CD4-positive, CD25-positive, alpha-beta regulatory T cell (primary cell): ENCODE measurements at regions not wholly inside any gene's neighbourhood (a gene's known extent, or its start where the extent isn't known, plus 50 kb on each side); places are given as distances from the start of the nearest gene placed in this dataset.

Experiments
- ATAC-seq, 2 donors: fragments of 150-1000 bp; cut with Tn5 transposase; one replicate each; pipeline ENCODE4 v1.10.0; 2021; ENCODE audit warnings: low read depth in 2 of 2, moderate number of reproducible peaks in 2 of 2, moderate library complexity in 1 of 2
- DNase-seq, 3 donors: peaks; one replicate each; pipeline versions ENCODE4 v3.0.0 to v3.0.0-alpha.2; 2012 to 2022; ENCODE audit warnings: mixed read lengths in 1 of 3
- H3K27ac ChIP-seq: one replicate; pipeline ENCODE4 v1.7.0; 2013; ENCODE audit warnings: mild to moderate bottlenecking, low read length; ENCODE audit not compliant: insufficient read depth, poor library complexity, severe bottlenecking
- H3K27me3 ChIP-seq: one replicate; pipeline ENCODE4 v1.7.0; 2013; ENCODE audit warnings: low read length; ENCODE audit not compliant: control insufficient read depth, insufficient read depth
- H3K36me3 ChIP-seq: one replicate; pipeline ENCODE4 v1.7.0; 2013; ENCODE audit warnings: mild to moderate bottlenecking, low read length, moderate library complexity; ENCODE audit not compliant: control insufficient read depth, insufficient read depth
- H3K4me1 ChIP-seq: 2 replicates; pipeline ENCODE4 v1.7.0; 2013; ENCODE audit warnings: mild to moderate bottlenecking, low read length; ENCODE audit not compliant: insufficient read depth, control insufficient read depth, poor library complexity, severe bottlenecking
- H3K4me3 ChIP-seq: one replicate; pipeline ENCODE4 v1.7.0; 2013; ENCODE audit warnings: low read depth, mild to moderate bottlenecking, low read length, moderate library complexity
- H3K9me3 ChIP-seq, 2 experiments: 1 replicate in 1 of 2; 2 replicates in 1 of 2; pipeline ENCODE4 v1.7.0; 2013; ENCODE audit warnings: low read length in 2 of 2, mild to moderate bottlenecking in 1 of 2, moderate library complexity in 1 of 2; ENCODE audit not compliant: control insufficient read depth in 2 of 2
- H3K27ac Mint-ChIP-seq, 3 donors: one replicate each; pipeline ENCODE4 v1.8.0; 2020 to 2022; ENCODE audit warnings: mild to moderate bottlenecking in 3 of 3, mixed read lengths in 3 of 3, moderate library complexity in 2 of 3
- H3K27me3 Mint-ChIP-seq: one replicate; pipeline ENCODE4 v1.8.0; 2022; ENCODE audit warnings: mild to moderate bottlenecking, mixed read lengths
- H3K36me3 Mint-ChIP-seq: one replicate; pipeline ENCODE4 v1.8.0; 2020; ENCODE audit warnings: mixed read lengths
- H3K4me1 Mint-ChIP-seq, 4 donors: one replicate each; pipeline ENCODE4 v1.8.0; 2020 to 2022; ENCODE audit warnings: mixed read lengths in 4 of 4, mild to moderate bottlenecking in 1 of 4
- H3K4me3 Mint-ChIP-seq, 4 donors: one replicate each; pipeline ENCODE4 v1.8.0; 2020 to 2022; ENCODE audit warnings: mild to moderate bottlenecking in 4 of 4, mixed read lengths in 4 of 4, moderate library complexity in 3 of 4
- H3K9me3 Mint-ChIP-seq, 7 donors: one replicate each; pipeline ENCODE4 v1.8.0; 2020 to 2022; ENCODE audit warnings: mixed read lengths in 7 of 7, mild to moderate bottlenecking in 3 of 7, moderate library complexity in 2 of 7

- DNase-seq (no peak), ATAC-seq (no peak)
- Mint-ChIP-seq H3K27me3 (no peaks in the 10 kb centered on the region), H3K9me3 (peaks cover 0 to 8% (median 2%) of the 10 kb centered on the region in 7 donors), H3K4me1 (peaks cover 0 to 4% (median 0%) of the 10 kb centered on the region in 4 donors), H3K36me3 (no peaks in the 10 kb centered on the region), H3K4me3 (no peak overlapping the region), H3K27ac (no peak overlapping the region)
- Histone ChIP-seq H3K4me1 (no peaks in the 10 kb centered on the region), H3K4me3 (no peak overlapping the region), H3K9me3 (no peaks in the 10 kb centered on the region), H3K36me3 (no peaks in the 10 kb centered on the region), H3K27me3 (no peaks in the 10 kb centered on the region), H3K27ac (no peak overlapping the region)
These were observed 89.0 kb upstream of the PHYHIPL start for GRCh38 chr10:59087486-59087885.

DNA sequence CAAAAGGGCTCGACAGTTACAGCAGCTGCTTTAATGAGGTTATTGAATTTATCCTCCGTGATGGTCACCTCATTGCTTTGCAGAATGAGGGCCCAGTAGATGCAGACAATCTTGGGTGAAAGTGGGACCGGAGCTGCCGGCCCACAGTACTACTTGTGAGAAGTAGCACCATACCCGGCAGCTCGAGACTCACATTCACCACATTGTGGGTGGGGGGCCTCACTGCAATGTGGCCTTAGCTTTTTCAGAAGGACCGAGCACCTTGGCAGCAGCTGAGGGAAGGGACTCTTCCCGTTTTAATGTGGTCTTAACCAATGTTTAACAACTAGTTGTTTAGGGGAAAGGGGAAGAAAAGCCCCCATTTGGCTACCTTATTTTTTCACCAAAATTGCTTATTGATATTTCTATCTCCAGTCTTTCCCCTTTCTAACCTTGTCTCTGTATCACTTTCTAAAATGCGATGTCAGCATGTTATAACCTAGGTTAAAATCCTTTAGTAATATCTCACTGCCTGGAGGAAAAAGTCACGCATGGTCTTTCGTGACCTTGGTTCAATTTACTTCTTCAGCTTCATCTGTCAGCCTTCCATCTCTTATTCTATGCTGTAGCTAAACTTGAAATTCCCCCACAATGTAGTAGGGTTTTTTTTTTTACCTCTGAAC lies 87.4 kb upstream of the PHYHIPL start:
- ATAC-seq (no peak), DNase-seq (no peak)
- Mint-ChIP-seq H3K9me3 (peaks cover 0 to 8% (median 2%) of the 10 kb centered on the region in 7 donors), H3K4me1 (peaks cover 0 to 4% (median 0%) of the 10 kb centered on the region in 4 donors), H3K27me3 (no peaks in the 10 kb centered on the region), H3K4me3 (no peak overlapping the region), H3K36me3 (no peaks in the 10 kb centered on the region), H3K27ac (no peak overlapping the region)
- no peaks in the 10 kb centered on the region for H3K9me3 ChIP-seq
- no peak overlapping the region for H3K27ac ChIP-seq
- no peaks in the 10 kb centered on the region for H3K4me1 ChIP-seq
- no peaks in the 10 kb centered on the region for H3K36me3 ChIP-seq
- H3K27me3 ChIP-seq: no peaks in the 10 kb centered on the region
- H3K4me3 ChIP-seq: no peak overlapping the region

GRCh38 chr10:59090817-59091622 lies 85.4 kb upstream of the PHYHIPL start:
- no peak for DNase-seq
- no peak overlapping the region for H3K4me3 Mint-ChIP-seq
- no peaks in the 10 kb centered on the region for H3K36me3 ChIP-seq
- no peaks in the 10 kb centered on the region for H3K36me3 Mint-ChIP-seq
- H3K27ac Mint-ChIP-seq: no peak overlapping the region
- peaks cover 0 to 8% (median 2%) of the 10 kb centered on the region in 7 donors for H3K9me3 Mint-ChIP-seq
- H3K4me1 ChIP-seq: no peaks in the 10 kb centered on the region
- no peaks in the 10 kb centered on the region for H3K9me3 ChIP-seq
- no peak for ATAC-seq
- no peak overlapping the region for H3K4me3 ChIP-seq
- no peaks in the 10 kb centered on the region for H3K27me3 ChIP-seq
- no peak overlapping the region for H3K27ac ChIP-seq
- H3K4me1 Mint-ChIP-seq: peaks cover 0 to 4% (median 0%) of the 10 kb centered on the region in 4 donors
- no peaks in the 10 kb centered on the region for H3K27me3 Mint-ChIP-seq

- Histone ChIP-seq H3K4me3 (no peak overlapping the region), H3K27ac (no peak overlapping the region), H3K4me1 (no peaks in the 10 kb centered on the region), H3K9me3 (no peaks in the 10 kb centered on the region), H3K36me3 (no peaks in the 10 kb centered on the region), H3K27me3 (no peaks in the 10 kb centered on the region)
- Mint-ChIP-seq H3K9me3 (peaks cover 0 to 3% (median 0%) of the 10 kb centered on the region in 7 donors), H3K27me3 (no peaks in the 10 kb centered on the region), H3K36me3 (no peaks in the 10 kb centered on the region), H3K27ac (no peak overlapping the region), H3K4me3 (no peak overlapping the region), H3K4me1 (peaks cover 0 to 4% (median 0%) of the 10 kb centered on the region in 4 donors)
- DNase-seq: no peak
- no peak for ATAC-seq
These were observed 83.0 kb upstream of the PHYHIPL start for GRCh38 chr10:59093461-59093860.

- no peaks in the 10 kb centered on the region for H3K27me3 ChIP-seq
- no peak overlapping the region for H3K27ac ChIP-seq
- no peaks in the 10 kb centered on the region for H3K4me1 ChIP-seq
- Mint-ChIP-seq H3K4me3 (no peak overlapping the region), H3K4me1 (no peaks in the 10 kb centered on the region), H3K27ac (no peak overlapping the region), H3K27me3 (no peaks in the 10 kb centered on the region), H3K9me3 (peaks cover 0 to 6% (median 0%) of the 10 kb centered on the region in 7 donors), H3K36me3 (no peaks in the 10 kb centered on the region)
- no peaks in the 10 kb centered on the region for H3K9me3 ChIP-seq
- no peaks in the 10 kb centered on the region for H3K36me3 ChIP-seq
- no peak for ATAC-seq
- DNase-seq: no peak
- no peak overlapping the region for H3K4me3 ChIP-seq
These were observed 79.8 kb upstream of the PHYHIPL start for GRCh38 chr10:59096631-59097030.

- DNase-seq (no peak), ATAC-seq (no peak)
- H3K27me3 ChIP-seq: no peaks in the 10 kb centered on the region
- Mint-ChIP-seq H3K36me3 (no peaks in the 10 kb centered on the region), H3K4me3 (no peak overlapping the region), H3K4me1 (no peaks in the 10 kb centered on the region), H3K9me3 (peaks cover 0 to 6% (median 0%) of the 10 kb centered on the region in 7 donors), H3K27me3 (no peaks in the 10 kb centered on the region), H3K27ac (no peak overlapping the region)
- H3K9me3 ChIP-seq: no peaks in the 10 kb centered on the region
- no peaks in the 10 kb centered on the region for H3K4me1 ChIP-seq
- no peak overlapping the region for H3K4me3 ChIP-seq
- H3K36me3 ChIP-seq: no peaks in the 10 kb centered on the region
- no peak overlapping the region for H3K27ac ChIP-seq
These were observed 78.1 kb upstream of the PHYHIPL start for GRCh38 chr10:59098387-59098786.

GRCh38 chr10:59098831-59099452 lies 77.5 kb upstream of the PHYHIPL start:
- no peak overlapping the region for H3K4me3 Mint-ChIP-seq
- H3K9me3 Mint-ChIP-seq: peaks cover 0 to 6% (median 0%) of the 10 kb centered on the region in 7 donors

More at GRCh38 chr10:59098831-59099452, 77.5 kb upstream of the PHYHIPL start:
- H3K4me1 Mint-ChIP-seq: no peaks in the 10 kb centered on the region
- Histone ChIP-seq H3K27me3 (no peaks in the 10 kb centered on the region), H3K9me3 (no peaks in the 10 kb centered on the region), H3K27ac (no peak overlapping the region), H3K36me3 (no peaks in the 10 kb centered on the region), H3K4me1 (no peaks in the 10 kb centered on the region), H3K4me3 (no peak overlapping the region)
- DNase-seq: no peak
- no peak for ATAC-seq
- H3K27me3 Mint-ChIP-seq: no peaks in the 10 kb centered on the region
- H3K27ac Mint-ChIP-seq: no peak overlapping the region
- no peaks in the 10 kb centered on the region for H3K36me3 Mint-ChIP-seq
